PC-9 (cell line): ENCODE measurements at regions not wholly inside any gene's neighbourhood (a gene's known extent, or its start where the extent isn't known, plus 50 kb on each side); places are given as distances from the start of the nearest gene placed in this dataset.

Experiments
- BruUV-seq: library from RNA; stranded (reverse); fragments of 400-500 nt; replicated peaks from 2 replicates; lab custom pipeline; 2021; lab: Mats Ljungman, UMichigan
- CTCF ChIA-PET: fragments of 300-600 bp; sonication (Branson Sonifier 250); formaldehyde crosslinking; loops from one replicate; lab custom pipeline; 2022; ENCODE audit warnings: antibody characterized with exemption; lab: Charles Lee
- POLR2A ChIA-PET: fragments of 300-600 bp; sonication (Branson Sonifier 250); formaldehyde crosslinking; loops from one replicate; lab custom pipeline; 2022; ENCODE audit warnings: antibody characterized with exemption; ENCODE audit not compliant: unreplicated experiment; lab: Charles Lee
- DNase-seq, 2 experiments: peaks; one replicate each; pipeline versions ENCODE4 v3.0.0 to v3.0.0-alpha.2; 2015 to 2022; ENCODE audit warnings: mixed read lengths in 1 of 2
- H2AFZ ChIP-seq: fragments of 200-600 bp; sonication (generic); 2 replicates; pipeline ENCODE4 v1.8.1; 2017; ENCODE audit warnings: antibody characterized with exemption
- H3F3A ChIP-seq: fragments of 200-600 bp; sonication (generic); 2 replicates; pipeline ENCODE4 v1.8.1; 2017; ENCODE audit warnings: antibody characterized with exemption, mild to moderate bottlenecking, low read depth; ENCODE audit not compliant: insufficient read depth
- H3K27ac ChIP-seq: fragments of 200-600 bp; sonication (generic); 2 replicates; pipeline ENCODE4 v1.6.1; 2016; ENCODE audit warnings: mixed run types
- H3K27me3 ChIP-seq: fragments of 200-600 bp; sonication (generic); 2 replicates; pipeline ENCODE4 v1.6.1; 2016; ENCODE audit warnings: low read depth, mixed run types; ENCODE audit not compliant: insufficient read depth
- H3K36me3 ChIP-seq: fragments of 200-600 bp; sonication (generic); 2 replicates; pipeline ENCODE4 v1.6.1; 2016; ENCODE audit warnings: low read depth, mixed run types
- H3K4me1 ChIP-seq: fragments of 200-600 bp; sonication (generic); replicated peaks from 2 replicates; pipeline ENCODE4 v1.6.1; 2016; ENCODE audit warnings: mixed run types; ENCODE audit not compliant: insufficient read depth
- H3K4me2 ChIP-seq: fragments of 200-600 bp; sonication (generic); 2 replicates; pipeline ENCODE4 v1.6.1; 2017; ENCODE audit warnings: mixed run types
- H3K4me3 ChIP-seq: fragments of 200-600 bp; sonication (generic); 2 replicates; pipeline ENCODE4 v1.6.1; 2016; ENCODE audit warnings: mixed run types
- H3K79me2 ChIP-seq: fragments of 200-600 bp; sonication (generic); 2 replicates; pipeline ENCODE4 v1.6.1; 2017; ENCODE audit warnings: low read depth, mixed run types
- H3K9me2 ChIP-seq: fragments of 200-600 bp; sonication (generic); 2 replicates; pipeline ENCODE4 v1.8.1; 2017; ENCODE audit warnings: mild to moderate bottlenecking; ENCODE audit not compliant: insufficient read depth
- H3K9me3 ChIP-seq: fragments of 200-600 bp; sonication (generic); 2 replicates; pipeline ENCODE4 v1.8.1; 2016; ENCODE audit warnings: low read depth; ENCODE audit not compliant: insufficient read depth
- H4K20me1 ChIP-seq: fragments of 200-600 bp; sonication (generic); 2 replicates; pipeline ENCODE4 v1.8.1; 2017; ENCODE audit not compliant: insufficient read depth
- EZH2 ChIP-seq: fragments of 200-600 bp; sonication (generic); IDR thresholded peaks from 2 replicates; pipeline ENCODE4 v1.8.0; 2017; ENCODE audit warnings: antibody characterized with exemption, low read depth
- intact Hi-C: fragments of 100-400 bp; cut with micrococcal nuclease; formaldehyde crosslinking; loops from one replicate; pipeline ENCODE4 v1.10.0; 2022; ENCODE audit not compliant: unreplicated experiment
- TF ChIP-seq, protein P1 (sequence below): fragments of 200-600 bp; sonication (generic); conservative IDR thresholded peaks from 2 replicates; pipeline ENCODE4 v1.6.1; 2017; ENCODE audit warnings: mixed run types, antibody characterized with exemption, mild to moderate bottlenecking, moderate library complexity

DNA sequence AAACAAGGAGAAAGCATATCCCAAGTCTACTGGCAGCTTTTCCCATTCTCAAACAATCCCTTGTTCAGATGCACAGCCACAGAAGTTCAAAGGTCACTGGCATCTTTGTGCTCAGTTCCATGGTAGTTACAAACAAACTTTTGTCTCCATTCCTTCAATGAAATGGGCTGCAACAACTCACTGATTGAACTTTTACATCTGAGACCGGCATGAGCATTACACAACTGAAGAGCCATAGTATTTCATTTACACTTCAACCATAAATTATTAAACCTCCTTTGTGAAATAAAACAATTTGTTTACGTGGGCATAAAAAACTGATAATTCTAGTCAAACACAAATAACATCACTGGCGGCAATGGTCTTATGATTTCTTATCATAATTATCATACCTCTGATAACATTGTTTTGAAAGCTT is 67.8 kb upstream of the ARHGAP32 start:
- H3F3A ChIP-seq, result no peaks in the 10 kb centered on the region; the same call in 1 of the 2 replicates
- H3K4me1 ChIP-seq, result no peaks in the 10 kb centered on the region
- H3K4me2 ChIP-seq, result no peak overlapping the region
- H3K36me3 ChIP-seq, result no peaks in the 10 kb centered on the region
- no peak for TF ChIP-seq EZH2
- TF ChIP-seq, protein P1, sequence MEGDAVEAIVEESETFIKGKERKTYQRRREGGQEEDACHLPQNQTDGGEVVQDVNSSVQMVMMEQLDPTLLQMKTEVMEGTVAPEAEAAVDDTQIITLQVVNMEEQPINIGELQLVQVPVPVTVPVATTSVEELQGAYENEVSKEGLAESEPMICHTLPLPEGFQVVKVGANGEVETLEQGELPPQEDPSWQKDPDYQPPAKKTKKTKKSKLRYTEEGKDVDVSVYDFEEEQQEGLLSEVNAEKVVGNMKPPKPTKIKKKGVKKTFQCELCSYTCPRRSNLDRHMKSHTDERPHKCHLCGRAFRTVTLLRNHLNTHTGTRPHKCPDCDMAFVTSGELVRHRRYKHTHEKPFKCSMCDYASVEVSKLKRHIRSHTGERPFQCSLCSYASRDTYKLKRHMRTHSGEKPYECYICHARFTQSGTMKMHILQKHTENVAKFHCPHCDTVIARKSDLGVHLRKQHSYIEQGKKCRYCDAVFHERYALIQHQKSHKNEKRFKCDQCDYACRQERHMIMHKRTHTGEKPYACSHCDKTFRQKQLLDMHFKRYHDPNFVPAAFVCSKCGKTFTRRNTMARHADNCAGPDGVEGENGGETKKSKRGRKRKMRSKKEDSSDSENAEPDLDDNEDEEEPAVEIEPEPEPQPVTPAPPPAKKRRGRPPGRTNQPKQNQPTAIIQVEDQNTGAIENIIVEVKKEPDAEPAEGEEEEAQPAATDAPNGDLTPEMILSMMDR, result no peak
- CTCF ChIA-PET, result interaction anchor here (0.6 kb wide), 1 partner anchor 39 kb away, joined by 5 read pairs; no protein-coding TSS in a partner anchor
- H3K9me3 ChIP-seq, result no peaks in the 10 kb centered on the region
- H3K27me3 ChIP-seq, result no peaks in the 10 kb centered on the region
- no peak for DNase-seq
- intact Hi-C loops, result no loop called here
- H2AFZ ChIP-seq, result no peak overlapping the region
- H3K4me3 ChIP-seq, result no peak overlapping the region
- POLR2A ChIA-PET, result no interaction called here
- H3K79me2 ChIP-seq, result peaks cover 19% of the 10 kb centered on the region; the same call in 1 of the 2 replicates
- no peaks in the 10 kb centered on the region for H4K20me1 ChIP-seq
- no peaks in the 10 kb centered on the region for H3K9me2 ChIP-seq
- no peak overlapping the region for H3K27ac ChIP-seq
- BruUV-seq, result no TSS peak

DNA sequence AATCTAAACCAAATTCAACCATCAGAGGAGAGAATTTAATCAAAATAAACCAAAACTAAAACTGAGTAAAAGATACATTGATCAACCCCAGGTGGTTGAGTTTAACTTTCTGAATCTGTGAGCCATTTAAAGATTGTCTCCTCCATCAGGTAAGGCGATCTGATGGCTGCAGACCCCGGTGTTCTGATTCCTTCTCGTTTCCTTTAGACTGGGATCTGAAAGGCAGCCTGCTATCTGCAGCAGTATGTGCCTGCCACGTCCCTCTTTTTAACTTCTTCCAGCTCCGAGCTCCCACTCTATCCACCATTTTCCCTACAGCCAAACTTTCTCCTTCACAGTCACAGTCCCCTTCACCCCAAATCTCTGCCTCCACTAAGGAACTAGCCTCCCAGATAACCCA is 66.1 kb upstream of the ARHGAP32 start:
- H4K20me1 ChIP-seq, result no peaks in the 10 kb centered on the region
- H3K4me2 ChIP-seq, result no peak overlapping the region
- H3K79me2 ChIP-seq, result peaks cover 28% of the 10 kb centered on the region; the same call in 1 of the 2 replicates
- ChIA-PET POLR2A (no interaction called here), CTCF (no interaction called here)
- intact Hi-C loops, result no loop called here
- H3K27me3 ChIP-seq, result no peaks in the 10 kb centered on the region
- H3K27ac ChIP-seq, result no peak overlapping the region
- H2AFZ ChIP-seq, result no peak overlapping the region
- no peaks in the 10 kb centered on the region; the same call in 1 of the 2 replicates for H3F3A ChIP-seq
- H3K36me3 ChIP-seq, result no peaks in the 10 kb centered on the region
- no peaks in the 10 kb centered on the region for H3K9me2 ChIP-seq
- H3K4me1 ChIP-seq, result no peaks in the 10 kb centered on the region
- no TSS peak for BruUV-seq
- no peak for DNase-seq
- no peak overlapping the region for H3K4me3 ChIP-seq
- no peaks in the 10 kb centered on the region for H3K9me3 ChIP-seq
- TF ChIP-seq EZH2, result no peak
- TF ChIP-seq, protein P1, result no peak

DNA sequence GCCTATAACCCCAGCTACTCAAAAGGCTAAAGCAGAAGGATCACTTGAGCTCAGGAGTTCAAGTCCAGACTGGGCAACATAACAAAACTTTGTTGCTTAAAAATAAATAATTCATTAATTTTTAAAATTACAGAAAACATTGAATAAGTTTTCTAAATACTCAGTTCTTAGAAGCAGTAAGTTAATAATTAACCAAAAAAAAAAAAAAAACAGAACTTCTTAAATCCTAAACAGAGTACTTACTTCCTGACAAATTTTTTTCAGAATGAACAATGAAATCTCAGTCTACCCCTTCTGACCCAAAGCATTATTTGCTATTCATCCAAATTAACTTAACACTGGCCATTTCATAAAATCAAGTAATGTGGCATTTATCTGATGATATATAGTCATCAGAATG is 65.4 kb upstream of the ARHGAP32 start:
- no peaks in the 10 kb centered on the region for H3K27me3 ChIP-seq
- H3K4me3 ChIP-seq, result no peak overlapping the region
- no peaks in the 10 kb centered on the region for H3K9me2 ChIP-seq
- H3K9me3 ChIP-seq, result no peaks in the 10 kb centered on the region
- no peak for TF ChIP-seq EZH2
- TF ChIP-seq, protein P1, result no peak
- H3K4me1 ChIP-seq, result no peaks in the 10 kb centered on the region
- DNase-seq, result no peak
- no TSS peak for BruUV-seq
- CTCF ChIA-PET, result no interaction called here
- POLR2A ChIA-PET, result no interaction called here
- H3K4me2 ChIP-seq, result no peak overlapping the region
- H3K36me3 ChIP-seq, result no peaks in the 10 kb centered on the region
- H4K20me1 ChIP-seq, result no peaks in the 10 kb centered on the region
- H2AFZ ChIP-seq, result no peak overlapping the region
- H3K79me2 ChIP-seq, result peaks cover 25% of the 10 kb centered on the region; the same call in 1 of the 2 replicates
- intact Hi-C loops, result no loop called here
- no peak overlapping the region for H3K27ac ChIP-seq
- H3F3A ChIP-seq, result no peaks in the 10 kb centered on the region; the same call in 1 of the 2 replicates
